GM19043 (cell line): ENCODE measurements at regions not wholly inside any gene's neighbourhood (a gene's known extent, or its start where the extent isn't known, plus 50 kb on each side); places are given as distances from the start of the nearest gene placed in this dataset.
"Not testable (repeated sequence)": the region's sequence is repeated elsewhere in the genome, so short reads cannot be mapped to it uniquely, and the experiment has no call there.

Source experiments
- ATAC-seq: cut with Tn5 transposase; IDR thresholded peaks from one replicate; pipeline ENCODE4 v1.9.1; 2021; ENCODE audit warnings: low read depth; ENCODE audit not compliant: unreplicated experiment

DNA sequence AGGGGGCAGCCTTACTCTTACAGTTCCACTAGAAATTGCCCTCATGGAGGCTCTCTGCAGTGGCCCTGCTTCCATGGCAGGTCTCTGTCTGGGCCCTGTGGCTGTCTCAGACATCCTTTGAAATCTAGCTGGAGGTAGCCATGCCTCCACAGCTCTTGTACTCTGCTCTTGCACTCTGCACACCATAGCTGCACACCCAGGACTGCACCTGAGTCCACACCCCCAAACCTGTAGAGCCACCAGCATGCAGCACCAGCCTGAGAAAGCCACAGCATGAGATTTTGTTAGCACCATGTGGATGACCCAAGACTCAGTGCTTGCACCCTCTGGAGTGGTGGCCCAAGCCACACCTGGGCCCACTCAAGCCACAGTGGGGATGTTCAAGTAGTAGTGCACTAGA, 376.2 kb upstream of the RND3 start:
- no peak for ATAC-seq

DNA sequence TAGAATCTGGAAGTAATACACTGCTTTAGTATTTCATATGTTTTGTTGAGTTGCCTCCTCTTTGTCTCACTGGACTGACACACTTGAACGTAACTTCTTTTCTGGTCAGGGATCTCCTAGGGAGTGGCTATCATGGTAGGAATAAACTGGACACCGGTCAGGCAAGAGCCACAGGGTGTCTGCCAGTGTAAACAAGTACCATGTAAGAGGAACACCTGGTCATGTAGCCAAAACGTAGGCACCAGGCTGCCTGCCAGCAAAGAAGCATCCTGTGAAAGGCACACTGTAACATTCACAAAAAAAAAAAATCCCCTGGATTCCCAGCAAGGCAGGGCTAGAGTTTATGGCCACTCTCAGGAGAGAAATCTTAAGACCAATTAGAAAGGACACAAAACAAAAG, 372.8 kb upstream of the RND3 start:
- no peak for ATAC-seq

DNA sequence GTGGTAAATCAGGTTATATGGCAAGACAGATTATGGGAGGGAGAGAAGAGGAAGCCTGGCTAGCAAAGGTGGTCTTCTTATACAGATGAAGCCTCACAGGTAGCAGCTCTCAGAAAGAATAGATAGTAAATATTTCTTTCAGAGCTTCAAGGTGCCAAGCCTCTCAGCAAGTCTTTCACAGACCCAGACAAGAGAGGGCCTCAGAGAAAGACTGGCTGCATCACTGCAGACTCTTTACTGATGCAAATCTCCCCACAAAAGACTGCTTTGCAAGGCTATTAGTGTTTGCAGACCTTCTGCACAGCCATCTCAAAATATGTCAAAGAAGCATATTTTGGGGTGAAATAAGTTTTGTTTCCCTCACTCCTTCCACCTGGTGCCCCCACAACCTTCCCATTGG, 372.4 kb upstream of the RND3 start:
- no peak for ATAC-seq

DNA sequence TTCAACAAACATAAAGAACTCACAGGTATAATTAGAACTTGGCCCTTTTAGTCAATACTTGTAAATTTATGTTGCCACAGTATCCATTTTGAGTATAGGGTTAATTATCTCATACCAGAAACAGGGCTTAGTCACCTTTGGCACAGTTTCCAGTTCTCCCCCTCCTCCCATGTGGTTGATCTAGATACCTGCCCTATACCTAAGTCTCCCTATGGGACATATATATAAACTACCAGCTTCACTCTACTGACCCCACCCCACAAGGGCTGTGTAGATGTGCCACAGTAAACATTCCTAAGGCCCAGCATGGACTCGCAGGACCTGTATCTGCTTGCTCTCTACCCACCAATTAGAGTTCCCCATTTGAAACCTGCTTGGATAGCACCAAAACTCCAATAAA, 371.7 kb upstream of the RND3 start:
- no peak for ATAC-seq

DNA sequence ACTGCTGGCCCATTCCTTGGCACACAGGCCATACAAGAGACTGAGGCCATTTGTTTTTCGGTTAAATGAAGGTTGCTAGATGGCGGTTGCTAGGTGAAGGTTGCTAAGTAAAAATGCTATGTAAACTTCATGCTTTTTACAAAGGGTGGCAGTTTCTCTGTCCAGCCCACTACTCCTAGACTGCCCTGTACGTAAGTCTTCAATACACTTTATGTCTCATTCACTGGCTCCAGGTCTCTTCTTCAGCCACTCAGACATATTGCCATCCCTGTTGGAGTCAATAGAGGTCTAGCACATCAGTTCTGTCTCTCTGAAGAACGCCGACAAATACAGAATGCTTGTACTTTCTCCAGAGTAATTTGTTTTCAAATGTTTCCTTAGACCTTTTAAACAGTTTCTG, 370.9 kb upstream of the RND3 start:
- ATAC-seq: no peak

DNA sequence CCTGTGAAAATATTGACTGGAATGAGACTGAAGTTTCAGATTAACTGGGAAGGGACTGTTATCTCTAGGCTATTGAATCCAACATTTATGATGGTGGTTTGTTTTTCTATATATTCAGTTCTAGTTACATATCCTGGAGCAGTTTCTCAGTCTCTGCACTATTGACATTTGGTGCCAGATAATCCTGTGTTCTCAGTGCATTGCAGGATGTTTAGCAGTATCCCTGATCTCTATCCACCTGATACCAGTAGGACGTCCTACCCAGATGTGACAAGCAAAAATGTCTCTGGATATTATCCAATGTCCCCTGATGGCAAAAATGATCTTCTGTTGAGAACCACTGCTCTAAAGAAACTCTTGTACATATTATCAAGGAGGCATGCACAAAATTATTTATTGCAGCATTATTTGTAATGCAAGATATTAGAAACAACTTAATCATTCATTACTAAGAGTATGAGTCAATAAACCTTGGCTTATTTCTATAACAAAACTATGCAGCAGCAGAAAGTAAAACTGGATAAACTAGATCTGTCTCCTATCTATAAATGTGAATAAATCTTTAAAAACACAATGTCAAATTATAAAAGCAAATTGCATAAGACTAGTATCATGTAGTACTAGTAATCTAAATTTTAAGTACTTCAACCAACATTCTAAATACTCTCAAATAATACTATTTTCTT, 369.3 kb upstream of the RND3 start:
- no peak for ATAC-seq

DNA sequence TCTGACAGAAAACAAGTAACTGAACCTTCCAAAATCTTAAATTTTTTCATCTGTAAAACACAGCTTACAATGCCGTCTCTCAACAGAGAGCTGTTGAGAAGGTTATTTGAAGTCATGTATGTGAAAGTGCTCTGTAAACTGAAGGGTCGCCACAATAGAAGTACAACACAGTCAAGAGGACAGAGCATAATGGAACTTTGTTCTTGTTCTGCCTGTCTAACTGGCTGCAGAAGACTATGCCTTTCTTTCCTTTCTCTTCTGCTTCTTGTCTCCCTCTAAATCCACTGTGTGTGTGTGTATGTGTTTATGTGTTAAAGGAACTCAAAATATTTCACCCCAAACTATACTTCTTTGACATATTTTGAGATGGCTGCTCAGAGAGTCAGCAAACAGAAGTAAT, 365.8 kb upstream of the RND3 start:
- ATAC-seq: no peak

DNA sequence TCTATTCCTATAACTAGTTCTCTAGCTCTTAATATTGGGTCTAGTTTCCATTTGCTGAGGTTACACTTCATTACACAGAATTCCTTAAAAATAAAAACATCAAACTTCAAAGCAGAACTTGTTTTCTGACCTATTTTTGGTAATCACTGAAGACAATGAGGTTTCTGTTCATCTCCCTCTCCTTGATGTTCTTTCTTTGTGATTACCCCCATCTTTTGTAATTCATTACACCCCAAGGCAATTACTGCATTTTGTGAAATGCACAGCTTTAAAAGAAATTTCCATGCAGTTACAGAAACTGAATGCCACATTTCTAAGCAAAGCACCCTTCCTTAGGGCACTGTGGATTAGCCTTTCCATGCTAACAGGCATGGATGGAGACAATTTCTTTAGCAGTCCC, 363.2 kb upstream of the RND3 start:
- ATAC-seq: no peak

DNA sequence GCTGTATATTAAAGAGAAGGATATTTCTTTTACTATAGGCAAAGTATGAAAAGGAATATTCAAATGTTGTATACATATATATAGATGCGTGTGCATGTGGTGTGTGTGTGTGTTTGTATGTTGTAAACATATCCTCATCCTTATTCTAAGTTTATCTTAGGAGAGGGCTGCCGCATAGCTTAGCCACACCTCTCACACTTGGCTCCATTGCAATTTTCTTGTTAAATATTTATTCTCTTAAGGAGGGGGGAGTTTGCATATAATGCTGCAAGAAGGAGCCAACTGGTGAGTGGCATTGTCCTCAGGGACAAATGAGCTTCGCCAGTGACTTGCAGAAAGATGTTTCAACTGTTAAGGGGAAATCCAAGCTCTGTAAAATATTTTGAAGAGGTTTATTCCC, 360.1 kb upstream of the RND3 start:
- no peak for ATAC-seq

DNA sequence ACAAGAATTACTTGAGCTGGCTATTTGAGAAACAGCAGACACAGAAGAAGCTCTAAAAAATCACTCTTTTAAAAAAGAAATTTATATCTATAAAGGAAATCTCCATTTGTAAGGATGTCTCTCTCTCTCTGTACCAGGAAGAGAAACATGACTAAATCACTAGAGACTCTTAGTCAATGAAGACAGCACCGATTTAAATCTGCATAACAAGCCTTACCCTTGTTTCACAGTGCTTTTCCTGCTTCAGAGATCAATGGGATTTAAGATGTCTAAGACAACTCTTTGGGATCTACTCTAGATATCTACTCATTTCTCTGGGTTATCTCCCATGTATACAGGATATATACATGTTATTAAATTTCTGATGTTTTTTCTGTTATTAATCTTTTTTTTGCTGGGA, 359.2 kb upstream of the RND3 start:
- no peak for ATAC-seq

DNA sequence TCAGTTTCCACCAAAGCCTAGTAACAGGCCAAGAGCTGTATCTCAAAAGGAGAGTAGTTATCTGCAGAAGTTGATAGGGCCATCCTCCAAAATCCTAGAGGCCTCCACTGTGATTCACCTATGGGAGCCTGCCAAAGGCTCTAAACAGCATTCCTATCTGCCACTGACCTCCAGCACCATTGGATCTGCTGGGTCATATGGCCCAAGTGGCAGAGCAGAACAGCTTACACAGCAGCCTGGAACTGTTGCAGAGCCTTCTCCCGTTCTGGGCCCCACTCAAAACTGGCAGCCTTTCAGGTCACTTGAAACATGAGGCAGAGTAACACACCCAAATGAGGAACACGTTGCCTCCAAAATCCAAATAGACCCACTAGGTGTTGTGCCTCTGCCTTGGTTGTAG, 345.2 kb upstream of the RND3 start:
- no peak for ATAC-seq

DNA sequence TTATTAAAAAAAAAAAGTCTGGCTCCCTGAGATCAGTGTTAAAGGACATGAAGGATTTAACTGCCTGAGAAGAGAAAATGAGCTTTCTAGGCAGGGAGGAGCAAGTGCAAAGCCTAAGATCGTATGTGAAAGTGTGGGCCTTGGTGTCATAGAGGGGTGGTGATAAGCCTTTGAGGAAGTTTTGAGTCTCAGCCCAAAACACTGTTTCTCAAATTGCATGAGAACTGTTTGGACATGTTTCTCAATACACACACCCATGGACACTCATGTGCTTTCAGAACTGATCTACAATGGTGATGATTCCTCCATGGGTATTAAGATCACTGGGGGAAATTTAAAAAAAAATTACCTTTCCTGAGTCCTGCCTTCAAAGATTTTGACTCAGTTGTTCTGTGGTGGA, 336.7 kb upstream of the RND3 start:
- ATAC-seq: no peak

DNA sequence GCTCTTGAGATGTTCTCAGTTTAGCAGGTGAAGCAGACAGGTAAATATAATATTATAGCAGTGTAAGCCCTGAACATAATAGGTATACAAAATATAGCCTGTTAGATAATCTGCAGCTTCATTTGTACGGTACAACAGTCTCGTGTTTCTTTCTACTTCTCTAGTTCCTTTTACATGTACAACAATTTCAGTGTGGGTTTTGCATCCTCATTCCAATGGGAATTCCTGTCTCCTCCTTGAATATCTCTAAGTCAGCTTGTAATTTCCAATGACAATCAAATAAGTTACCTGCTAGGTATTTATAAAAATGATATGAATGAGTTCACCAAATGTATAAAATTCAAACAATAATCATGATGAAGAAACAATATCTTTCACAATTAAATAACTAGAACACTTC, 330.0 kb upstream of the RND3 start:
- ATAC-seq: no peak

DNA sequence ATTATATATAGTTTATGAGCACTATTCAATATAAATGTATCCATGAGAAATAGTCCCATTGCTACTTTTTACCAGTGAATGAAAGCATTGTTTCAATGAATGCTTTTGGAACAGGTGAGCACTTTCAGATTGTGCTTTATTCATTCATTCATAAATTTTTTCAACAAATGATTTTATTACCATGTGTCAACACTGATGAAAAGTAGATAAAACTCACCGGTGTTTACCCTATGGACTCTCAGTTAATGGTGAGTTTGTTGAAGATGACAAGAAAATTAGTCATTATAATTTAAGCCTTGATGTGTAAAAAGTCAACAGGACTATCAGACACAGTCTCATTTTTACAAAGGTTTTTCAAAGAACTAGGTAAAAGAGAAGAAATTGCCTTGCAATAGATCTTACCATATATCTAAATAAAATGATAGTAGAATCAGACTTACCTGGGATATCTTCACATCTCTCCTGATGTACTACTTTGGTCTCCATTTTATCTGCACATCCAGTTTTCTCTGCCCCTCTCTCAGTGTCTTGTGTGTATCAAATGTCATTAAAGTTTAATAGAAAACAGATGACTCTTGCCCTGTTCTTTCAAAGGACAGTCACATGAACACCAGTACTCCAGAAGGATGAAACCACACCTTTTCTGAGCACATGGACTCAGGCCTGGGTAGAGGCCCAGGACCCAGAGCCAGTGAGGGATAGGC, 325.3 kb upstream of the RND3 start:
- ATAC-seq: no peak

DNA sequence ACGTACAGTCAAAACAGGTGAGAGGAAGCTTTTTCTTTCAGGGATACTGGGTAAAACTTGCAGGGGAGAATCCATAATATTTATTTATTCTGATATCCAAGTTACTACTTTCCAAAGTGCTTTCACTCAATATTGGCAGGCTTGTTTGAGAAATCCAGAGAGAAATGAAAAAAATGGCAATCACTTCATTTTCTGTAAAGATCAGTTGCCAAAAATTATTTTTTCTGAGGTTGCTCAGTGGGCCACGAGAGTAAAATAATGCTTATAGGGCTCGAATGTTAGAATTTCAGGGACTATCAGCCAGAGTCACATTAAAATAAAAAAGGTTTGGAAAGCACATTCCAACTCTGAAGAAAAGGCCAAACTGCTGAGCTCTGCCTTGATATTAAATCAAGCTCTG, 324.6 kb upstream of the RND3 start:
- no peak for ATAC-seq

DNA sequence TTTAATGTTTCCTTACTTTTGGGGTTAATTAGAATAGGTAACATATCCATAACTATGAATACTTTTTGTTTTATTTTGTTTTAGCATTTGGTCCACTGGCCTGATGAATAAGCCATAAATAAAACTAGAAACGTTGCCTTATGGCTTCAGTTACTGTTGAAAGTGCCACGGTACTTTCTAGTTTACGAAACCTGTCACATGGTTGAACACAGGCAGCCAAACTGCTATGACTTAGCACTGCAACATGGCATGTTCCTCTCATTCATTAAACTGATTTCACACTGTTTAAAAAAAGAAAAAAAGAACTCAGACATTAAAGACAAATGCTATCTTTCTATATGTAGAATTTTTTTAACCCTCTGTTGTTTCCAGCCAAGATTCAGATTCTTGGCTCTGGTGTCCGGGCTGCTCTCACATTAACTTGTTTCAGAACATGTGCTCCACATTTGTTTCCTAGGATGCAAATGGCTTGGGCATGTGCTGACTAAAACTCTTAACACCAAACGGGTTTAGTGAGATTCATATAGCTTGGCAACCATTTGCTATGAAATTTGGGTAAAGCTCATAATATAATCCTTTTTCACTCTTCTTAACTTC, 323.9 kb upstream of the RND3 start:
- ATAC-seq: no peak

DNA sequence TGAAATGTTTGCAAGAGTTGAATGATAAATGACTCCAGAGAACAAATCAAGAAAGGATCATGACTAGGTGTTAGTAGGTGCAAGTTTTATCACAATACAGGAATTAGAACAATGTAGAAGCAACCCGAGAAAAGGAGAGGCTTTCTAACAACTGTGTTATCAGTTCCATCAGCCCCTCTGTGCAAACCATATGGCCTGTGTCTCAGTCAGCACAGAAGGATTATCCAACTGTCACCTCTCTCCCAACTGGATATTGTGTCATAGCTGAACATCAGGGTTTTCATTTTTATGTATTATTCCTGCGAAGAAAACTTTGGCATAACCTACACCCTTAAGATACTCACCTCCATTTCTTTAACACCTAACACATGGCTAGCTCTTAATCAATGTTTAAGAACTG, 321.6 kb upstream of the RND3 start:
- ATAC-seq: no peak

DNA sequence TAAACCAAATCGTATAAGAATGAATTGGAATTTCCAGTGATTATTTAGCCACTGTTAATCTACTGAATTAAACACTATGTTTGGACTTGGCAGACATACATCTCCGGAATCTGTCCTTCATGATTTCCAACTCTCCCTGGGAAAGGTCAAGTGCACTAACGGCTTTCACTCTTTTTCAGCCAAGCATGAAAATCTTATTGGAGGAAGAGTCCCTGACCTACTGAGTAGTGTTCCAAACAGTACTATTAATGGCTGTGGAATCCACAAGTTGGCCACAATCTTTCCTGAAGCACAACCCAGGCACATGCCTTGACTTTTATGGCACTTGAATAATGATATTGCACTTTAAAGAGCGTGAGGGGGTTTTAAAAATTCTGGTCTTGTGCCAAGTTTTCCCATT, 318.9 kb upstream of the RND3 start:
- ATAC-seq: no peak

DNA sequence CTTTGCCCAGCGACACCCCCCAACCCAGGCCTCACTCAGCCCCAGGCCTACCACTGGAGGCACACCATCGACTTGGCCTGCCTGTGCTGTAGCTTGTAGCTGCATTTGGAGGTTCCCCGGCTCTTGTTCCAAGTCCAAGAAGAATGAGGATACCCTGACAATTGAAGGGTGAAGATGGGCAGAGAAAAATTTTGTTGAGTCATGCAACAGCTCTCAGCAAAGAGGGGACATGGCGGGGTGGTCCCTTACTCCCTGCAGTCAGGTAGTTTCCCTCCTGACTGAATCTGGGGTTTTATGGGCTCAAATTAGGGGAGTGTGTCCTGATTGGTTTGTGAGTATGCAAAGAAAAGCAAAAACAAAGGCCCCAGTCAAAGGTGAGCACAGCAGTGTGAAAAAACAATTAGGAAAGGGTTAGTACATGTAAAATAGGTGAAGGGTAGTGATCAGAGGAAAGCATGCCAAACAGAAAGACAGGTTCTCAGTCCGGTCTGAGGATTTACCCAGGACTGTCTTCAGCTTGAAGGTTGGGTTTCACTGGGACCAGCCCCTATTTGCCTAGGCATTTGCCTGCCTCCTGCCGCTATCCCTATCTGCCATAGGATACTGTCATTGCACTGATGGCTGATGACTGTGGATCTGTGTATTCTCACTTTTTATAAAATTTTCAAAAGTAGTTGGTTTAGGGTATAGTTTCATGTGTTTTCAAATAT, 316.4 kb upstream of the RND3 start:
- no peak for ATAC-seq

DNA sequence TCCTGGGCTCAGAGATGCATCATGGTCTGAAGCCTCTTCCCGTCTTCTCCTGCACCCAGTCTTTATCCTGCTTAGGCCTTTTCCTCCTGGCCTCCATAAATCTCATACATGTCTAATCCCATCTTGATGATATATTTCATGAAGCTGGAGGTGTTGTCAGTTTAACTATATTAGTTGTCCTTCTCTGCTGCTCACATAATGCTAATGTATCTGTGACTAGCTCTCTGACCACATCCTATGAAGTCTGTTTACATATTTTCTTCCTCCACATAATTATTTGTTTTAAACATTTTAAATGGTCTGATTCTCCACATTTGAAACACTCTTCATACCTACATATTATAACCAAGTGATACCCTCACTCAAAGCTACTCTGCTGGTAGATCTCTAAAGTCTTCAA, 315.2 kb upstream of the RND3 start:
- no peak for ATAC-seq

DNA sequence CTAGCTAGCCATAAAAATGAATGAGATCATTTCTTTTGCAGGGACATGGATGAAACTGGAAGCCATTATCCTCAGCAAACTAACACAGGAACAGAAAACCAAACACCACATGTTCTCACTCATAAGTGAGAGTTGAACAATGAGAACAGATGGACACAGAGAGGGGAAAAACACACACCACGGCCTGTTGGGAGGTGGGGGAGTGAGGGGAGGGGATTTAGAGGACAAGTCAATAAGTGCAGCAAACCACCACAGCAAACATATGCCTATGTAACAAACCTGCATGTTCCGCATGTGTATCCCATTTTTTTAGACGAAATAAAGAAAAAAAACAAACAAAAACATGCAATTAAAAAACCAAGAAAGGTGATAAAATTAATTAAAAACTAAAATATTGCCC, 308.8 kb upstream of the RND3 start:
- ATAC-seq: not testable (repeated sequence)
